Fibroblast of skin of right quadriceps (primary cell): ENCODE measurements at regions not wholly inside any gene's neighbourhood (a gene's known extent, or its start where the extent isn't known, plus 50 kb on each side); places are given as distances from the start of the nearest gene placed in this dataset.

Experiments
- DNase-seq: peaks from one replicate; pipeline ENCODE4 v3.0.0-alpha.2; 2013

- no peak for DNase-seq
Measured at GRCh38 chr16:86921289-86921688, 342.9 kb downstream of the FOXL1 start.

- DNase-seq, result no peak
Measured at GRCh38 chr16:86922311-86922710, 344.0 kb downstream of the FOXL1 start.

GRCh38 chr16:86923656-86924055, 345.3 kb downstream of the FOXL1 start:
- DNase-seq, result no peak

GRCh38 chr16:86924537-86924936, 346.2 kb downstream of the FOXL1 start:
- peak; percentile 92 for DNase-seq

- DNase-seq, result peak; percentile 94
Measured at GRCh38 chr16:86925067-86925791, 346.9 kb downstream of the FOXL1 start.

GRCh38 chr16:86926181-86927094, 348.1 kb downstream of the FOXL1 start:
- no peak for DNase-seq

- no peak for DNase-seq
Measured at GRCh38 chr16:86927699-86928098, 349.4 kb downstream of the FOXL1 start.

- DNase-seq, result peak; percentile 24
Measured at GRCh38 chr16:86928523-86929011, 350.2 kb downstream of the FOXL1 start.

- DNase-seq, result peak; percentile 79
Measured at GRCh38 chr16:86929057-86929871, 350.9 kb downstream of the FOXL1 start.

- peak; percentile 29 for DNase-seq
Measured at GRCh38 chr16:86930001-86930400, 351.7 kb downstream of the FOXL1 start.

GRCh38 chr16:86930663-86931373, 352.5 kb downstream of the FOXL1 start:
- no peak for DNase-seq

GRCh38 chr16:86931410-86931941, 353.1 kb downstream of the FOXL1 start:
- DNase-seq, result peak; percentile 92

- DNase-seq, result no peak
Measured at GRCh38 chr16:86932130-86932982, 354.0 kb downstream of the FOXL1 start.

GRCh38 chr16:86934581-86935375, 356.4 kb downstream of the FOXL1 start:
- no peak for DNase-seq

- no peak for DNase-seq
Measured at GRCh38 chr16:86939609-86940008, 361.3 kb downstream of the FOXL1 start.

GRCh38 chr16:86941731-86942130, 363.4 kb downstream of the FOXL1 start:
- no peak for DNase-seq

- peak; percentile 92 for DNase-seq
Measured at GRCh38 chr16:86942151-86943051, 364.1 kb downstream of the FOXL1 start.

- no peak for DNase-seq
Measured at GRCh38 chr16:86945166-86945900, 367.0 kb downstream of the FOXL1 start.
